NOMO-1 (cell line): ENCODE measurements at regions not wholly inside any gene's neighbourhood (a gene's known extent, or its start where the extent isn't known, plus 50 kb on each side); places are given as distances from the start of the nearest gene placed in this dataset.
A peak's percentile ranks its signal among the peaks of the same experiment; 100 is the strongest.
"Not testable (repeated sequence)": the region's sequence is repeated elsewhere in the genome, so short reads cannot be mapped to it uniquely, and the experiment has no call there.

Source experiments
- DNase-seq, 2 experiments: peaks; one replicate each; lab custom pipeline; 2025; ENCODE audit not compliant: unreplicated experiment in 2 of 2; lab: John Stamatoyannopoulos, UW

GRCh38 chr5:127213231-127213630, 77.4 kb upstream of the MEGF10 start:
- DNase-seq, result no peak

GRCh38 chr5:127216143-127216542, 74.5 kb upstream of the MEGF10 start:
- DNase-seq, result no peak

DNA sequence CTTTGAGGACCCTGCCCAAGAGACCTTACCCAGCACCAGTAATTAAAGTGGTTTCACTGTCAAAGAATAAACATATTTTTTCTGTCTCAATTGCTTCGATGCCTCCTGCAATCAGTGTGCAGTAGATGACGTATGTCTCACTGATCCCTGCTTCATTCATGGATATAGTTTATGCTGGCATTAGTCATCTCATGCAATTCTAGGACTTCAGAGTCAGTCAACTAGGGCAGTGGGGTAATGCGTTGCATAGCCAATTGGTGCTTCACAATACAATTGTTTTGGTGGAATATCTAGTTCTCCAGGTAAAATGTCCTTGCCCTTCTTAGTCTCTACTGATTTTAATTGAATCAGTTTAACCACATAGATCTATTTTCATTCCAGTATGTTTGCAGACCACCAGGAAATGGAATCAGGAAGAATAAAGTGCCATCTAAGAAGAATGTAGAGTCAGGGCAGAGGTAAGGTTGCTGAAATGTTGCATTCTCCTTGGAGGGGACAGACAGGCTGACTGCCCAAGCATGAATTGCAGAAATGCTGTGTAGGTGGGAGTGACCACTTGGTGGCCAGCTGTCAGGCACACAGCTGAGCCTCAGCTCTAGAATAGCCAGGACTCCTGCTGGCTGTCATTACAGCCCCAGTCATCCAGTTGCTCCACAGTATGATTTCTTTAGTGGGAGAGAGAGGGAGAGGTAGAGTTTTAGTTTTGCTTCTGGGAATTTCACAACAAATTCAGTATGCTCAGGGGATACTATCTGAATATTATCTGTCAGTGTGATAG, 73.5 kb upstream of the MEGF10 start:
- no peak for DNase-seq

DNA sequence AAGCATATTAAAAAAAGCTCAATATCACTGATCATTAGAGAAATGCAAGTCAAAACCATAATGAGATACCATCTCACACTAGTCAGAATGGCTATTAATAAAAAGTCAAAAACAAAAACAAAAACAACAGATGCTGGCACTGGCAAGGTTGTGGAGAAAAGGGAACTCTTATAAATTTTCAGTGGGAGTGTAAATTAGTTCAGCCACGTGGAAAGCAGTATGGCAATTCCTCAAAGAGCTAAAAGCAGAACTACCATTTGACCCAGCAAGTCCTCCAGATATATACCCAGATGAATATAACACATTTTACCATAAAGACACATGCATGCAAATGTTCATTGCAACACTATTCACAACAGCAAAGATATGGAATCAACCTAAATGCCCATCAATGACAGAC, 68.7 kb upstream of the MEGF10 start:
- DNase-seq, result not testable (repeated sequence)

GRCh38 chr5:127222571-127223156, 67.9 kb upstream of the MEGF10 start:
- not testable (repeated sequence) for DNase-seq

DNA sequence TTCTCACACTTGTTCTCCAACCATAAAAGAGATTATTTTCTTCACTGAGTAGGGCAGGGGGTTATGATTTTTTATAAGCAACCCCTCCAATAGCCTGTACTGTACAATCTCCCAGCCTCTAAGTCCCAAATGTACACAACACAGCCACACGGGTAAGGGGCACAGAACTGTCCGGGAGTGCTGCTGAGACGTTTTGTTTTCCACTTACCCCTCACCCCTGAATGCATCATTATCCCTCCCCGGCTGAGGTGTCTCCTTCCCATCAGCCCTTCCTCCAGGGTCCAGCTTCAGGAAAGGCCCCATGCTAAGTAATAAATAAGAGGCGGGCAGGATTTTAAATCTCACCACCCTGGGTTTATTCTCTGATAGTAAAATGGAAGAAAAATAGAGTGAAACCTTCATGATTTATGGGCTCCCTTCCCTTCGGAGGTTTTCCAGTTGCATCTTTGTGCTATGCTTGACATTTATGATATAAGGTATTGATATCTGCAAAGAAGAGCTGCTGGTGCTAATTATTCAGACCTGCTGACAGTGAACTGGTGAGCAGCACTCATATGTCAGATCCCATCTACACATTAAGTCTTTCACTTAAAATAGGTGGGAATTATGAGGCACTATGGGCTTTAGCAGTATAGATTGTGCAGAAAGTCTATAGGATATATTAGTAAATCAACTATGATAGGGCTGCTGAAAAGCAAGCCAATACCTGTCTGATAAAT, 67.2 kb upstream of the MEGF10 start:
- no peak for DNase-seq

DNA sequence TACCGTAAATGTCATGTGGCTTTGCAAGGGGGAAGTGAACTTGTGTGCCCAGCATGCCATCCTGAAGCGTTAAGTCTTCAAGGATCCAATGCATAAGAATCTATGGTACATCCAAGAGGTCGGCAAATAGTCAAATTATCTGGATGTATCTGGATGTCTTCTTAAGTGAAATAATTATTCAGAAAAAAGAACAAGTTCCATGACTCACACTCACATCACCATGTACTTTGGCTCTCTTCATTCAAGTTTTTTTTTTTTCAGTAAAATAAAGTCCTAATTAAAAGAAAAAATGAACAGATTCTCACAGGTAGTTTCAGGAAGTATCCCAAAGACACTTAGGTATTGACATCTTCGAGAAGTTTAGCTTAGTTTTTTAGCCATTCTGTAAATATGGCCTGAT, 62.7 kb upstream of the MEGF10 start:
- DNase-seq, result no peak

- no peak for DNase-seq
These were observed 61.9 kb upstream of the MEGF10 start for GRCh38 chr5:127228540-127229184.

- DNase-seq, result peak; percentile 59 to 79
These were observed 61.3 kb upstream of the MEGF10 start for GRCh38 chr5:127229185-127229889.

- no peak for DNase-seq
These were observed 59.5 kb upstream of the MEGF10 start for GRCh38 chr5:127231118-127231517.

DNA sequence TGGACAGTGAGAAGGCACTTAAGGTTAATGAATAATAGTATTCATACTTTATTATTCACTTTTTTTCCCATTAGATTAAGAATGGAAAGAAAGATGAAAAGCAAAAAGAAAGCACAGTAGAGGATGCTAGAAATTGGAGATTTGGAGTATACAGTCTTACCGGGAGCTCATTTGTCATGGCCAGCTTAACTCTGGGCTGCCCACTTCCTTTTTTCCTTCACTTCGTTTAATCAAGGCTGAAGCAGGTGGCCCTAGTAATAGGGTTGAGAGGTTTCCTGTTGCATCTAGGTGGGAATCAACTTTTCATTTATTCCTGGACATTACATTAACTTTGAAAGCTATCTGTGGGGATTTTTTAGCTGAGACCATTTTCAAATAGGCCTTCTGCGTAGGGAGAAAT, 57.0 kb upstream of the MEGF10 start:
- DNase-seq, result no peak

- no peak for DNase-seq
These were observed 55.5 kb upstream of the MEGF10 start for GRCh38 chr5:127235136-127235535.

DNA sequence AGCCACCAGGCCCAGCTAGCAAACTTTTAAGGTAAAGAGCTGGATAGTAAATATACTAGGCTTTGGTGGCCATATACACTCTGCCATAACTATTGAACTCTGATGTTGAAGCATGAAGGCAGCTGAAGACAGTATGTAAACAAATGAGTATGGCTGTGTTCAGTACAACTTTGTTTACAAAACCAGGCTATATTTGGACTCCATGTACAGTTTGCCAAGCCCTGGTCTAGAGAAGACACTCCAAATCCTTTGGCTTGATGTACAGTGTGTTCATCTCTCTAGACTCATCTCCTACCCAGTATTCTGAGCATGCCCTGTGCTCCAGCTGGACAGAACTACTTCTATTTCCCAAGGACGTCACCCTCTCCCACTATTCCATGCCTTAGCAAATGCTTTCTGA, 54.3 kb upstream of the MEGF10 start:
- no peak for DNase-seq
